ENCODE measurements at regions not wholly inside any gene's neighbourhood (a gene's known extent, or its start where the extent isn't known, plus 50 kb on each side); places are given as distances from the start of the nearest gene placed in this dataset.

DNA sequence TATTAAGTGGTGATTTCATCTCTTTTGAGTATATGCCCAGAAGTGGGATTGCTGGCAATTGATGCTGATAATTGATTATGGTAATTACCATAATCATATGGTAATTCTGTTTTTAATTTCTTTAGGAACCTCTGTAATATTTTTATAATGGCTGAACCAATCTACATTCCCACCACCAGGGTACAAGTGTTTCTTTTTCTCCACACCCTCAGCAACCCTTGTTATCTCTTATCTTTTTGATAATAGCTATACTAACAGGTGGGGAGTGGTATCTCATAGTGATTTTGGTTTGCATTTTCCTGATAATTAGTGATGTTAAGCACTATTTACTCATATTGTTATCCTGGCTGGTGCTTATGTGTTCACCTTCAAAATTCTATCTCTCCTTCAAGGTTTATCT lies 212.6 kb downstream of the FMR1NB start:
- DNase-seq = no peak
- ChIA-PET CTCF (no interaction called here), POLR2A (no interaction called here)
- Mint-ChIP-seq H3K9me3 (no peaks in the 10 kb centered on the region), H3K4me1 (no peaks in the 10 kb centered on the region), H3K27ac (no peak overlapping the region), H3K27me3 (no peaks in the 10 kb centered on the region), H3K36me3 (ENCODE audit: low read depth) (no peaks in the 10 kb centered on the region), H3K4me3 (no peak overlapping the region)

DNA sequence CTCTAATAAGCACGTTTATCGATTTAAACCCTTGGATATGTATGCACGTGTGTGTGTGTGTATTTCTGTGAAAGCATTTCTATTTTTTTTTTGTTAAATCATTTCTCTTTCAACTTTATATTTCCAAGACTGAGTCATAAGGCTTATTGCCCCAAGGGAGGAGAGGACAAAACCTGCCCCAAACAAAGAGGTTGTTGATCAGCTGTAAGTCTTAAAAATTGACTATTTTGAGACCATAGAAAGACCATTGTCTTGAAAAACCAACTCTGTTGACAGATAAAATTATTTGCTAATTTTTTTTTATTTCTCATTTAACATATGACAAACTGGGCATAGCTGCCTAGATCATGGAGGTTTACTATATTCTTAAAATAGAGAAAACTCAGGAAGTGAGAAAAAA lies 222.4 kb downstream of the FMR1NB start:
- CTCF ChIA-PET = no interaction called here
- DNase-seq = no peak
- Mint-ChIP-seq H3K27ac (no peak overlapping the region), H3K36me3 (ENCODE audit: low read depth) (no peaks in the 10 kb centered on the region), H3K9me3 (no peaks in the 10 kb centered on the region), H3K4me3 (no peak overlapping the region), H3K27me3 (no peaks in the 10 kb centered on the region), H3K4me1 (no peaks in the 10 kb centered on the region)
- POLR2A ChIA-PET = no interaction called here

DNA sequence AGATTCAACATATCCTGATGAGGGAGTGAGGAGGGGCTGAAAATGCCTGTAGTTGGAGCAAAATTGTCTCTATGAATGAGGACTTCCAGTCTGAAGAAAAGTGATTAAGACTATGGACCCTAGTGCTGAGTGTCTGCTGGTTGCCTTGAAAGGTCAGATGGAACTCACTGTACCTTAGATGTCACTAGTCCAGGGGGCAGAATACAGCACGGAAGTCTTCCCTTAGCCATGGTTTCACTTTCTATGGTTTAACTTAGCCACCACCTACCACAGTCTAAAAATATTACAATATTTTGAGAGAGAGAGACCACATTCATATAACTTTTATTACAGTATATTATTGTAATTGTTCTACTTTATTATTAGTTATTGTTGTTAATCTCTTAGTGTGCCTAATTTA lies 223.1 kb downstream of the FMR1NB start:
- ChIA-PET CTCF (no interaction called here), POLR2A (no interaction called here)
- no peaks in the 10 kb centered on the region for H3K36me3 Mint-ChIP-seq (ENCODE audit: low read depth)
- H3K27ac Mint-ChIP-seq = no peak overlapping the region
- H3K4me1 Mint-ChIP-seq = no peaks in the 10 kb centered on the region
- H3K4me3 Mint-ChIP-seq = no peak overlapping the region
- DNase-seq = no peak
- H3K27me3 Mint-ChIP-seq = no peaks in the 10 kb centered on the region
- no peaks in the 10 kb centered on the region for H3K9me3 Mint-ChIP-seq

DNA sequence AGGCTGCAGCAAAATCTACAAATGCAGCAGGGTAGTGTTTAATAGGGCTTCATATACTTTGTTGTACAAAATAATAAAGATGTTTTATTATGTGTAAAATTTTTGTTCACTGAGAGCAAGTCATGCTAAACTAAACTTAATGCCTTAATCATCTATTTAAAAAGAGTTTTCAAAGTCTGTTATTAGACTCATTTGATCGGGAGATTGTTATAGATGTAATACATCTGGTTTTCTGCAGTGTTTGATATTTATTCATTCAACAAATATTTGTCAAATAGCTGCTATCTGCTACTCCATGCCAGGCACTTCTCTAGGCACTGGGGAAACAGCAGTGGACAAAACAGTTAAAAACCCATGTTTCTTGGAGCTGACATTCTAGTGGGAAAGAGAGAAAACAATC lies 233.6 kb downstream of the FMR1NB start:
- no peak for DNase-seq
- no peaks in the 10 kb centered on the region for H3K36me3 Mint-ChIP-seq (ENCODE audit: low read depth)
- no peaks in the 10 kb centered on the region for H3K4me1 Mint-ChIP-seq
- H3K9me3 Mint-ChIP-seq = no peaks in the 10 kb centered on the region
- no peak overlapping the region for H3K27ac Mint-ChIP-seq
- H3K27me3 Mint-ChIP-seq = no peaks in the 10 kb centered on the region
- POLR2A ChIA-PET = no interaction called here
- H3K4me3 Mint-ChIP-seq = no peak overlapping the region
- CTCF ChIA-PET = no interaction called here

DNA sequence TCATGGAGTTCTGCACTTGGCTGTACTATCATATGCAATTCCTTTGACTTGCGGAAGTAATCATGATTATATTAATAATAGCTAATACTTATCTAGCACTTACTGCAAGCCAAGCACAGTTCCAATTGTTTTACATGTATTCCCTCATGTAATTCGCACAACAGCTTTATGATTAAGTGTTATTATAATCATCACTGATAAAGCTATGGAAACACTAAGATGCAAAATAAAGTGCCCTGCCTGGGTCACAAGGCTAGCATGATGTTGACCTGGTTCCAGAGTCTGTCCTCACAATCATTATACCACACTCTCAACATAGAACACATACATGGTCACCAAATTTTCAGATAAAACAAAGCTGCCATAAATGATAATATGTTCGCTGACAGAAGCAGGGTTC lies 234.6 kb downstream of the FMR1NB start:
- no peaks in the 10 kb centered on the region for H3K36me3 Mint-ChIP-seq (ENCODE audit: low read depth)
- no peaks in the 10 kb centered on the region for H3K27me3 Mint-ChIP-seq
- ChIA-PET CTCF (no interaction called here), POLR2A (no interaction called here)
- H3K4me3 Mint-ChIP-seq = no peak overlapping the region
- no peak overlapping the region for H3K27ac Mint-ChIP-seq
- no peaks in the 10 kb centered on the region for H3K9me3 Mint-ChIP-seq
- H3K4me1 Mint-ChIP-seq = no peaks in the 10 kb centered on the region
- no peak for DNase-seq

DNA sequence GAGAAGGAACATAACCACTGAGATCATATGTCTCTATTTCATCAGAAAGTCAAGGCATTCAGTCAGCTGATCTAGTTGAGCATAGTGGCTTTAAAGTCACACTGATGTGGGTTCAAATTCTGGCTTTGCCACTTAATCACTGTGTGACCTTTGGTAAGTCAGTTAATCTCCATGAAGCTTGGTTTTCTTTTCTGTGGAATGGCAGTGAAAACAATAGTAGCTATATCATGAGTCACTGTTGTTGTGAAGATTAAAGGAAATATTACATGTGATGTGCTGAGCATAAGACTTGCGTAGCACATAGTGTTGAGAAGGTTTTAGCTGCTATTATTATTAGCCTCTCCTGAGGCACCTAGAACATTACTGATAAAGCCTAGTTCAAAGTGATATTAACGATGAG lies 242.2 kb downstream of the FMR1NB start:
- no peaks in the 10 kb centered on the region for H3K36me3 Mint-ChIP-seq (ENCODE audit: low read depth)
- ChIA-PET CTCF (no interaction called here), POLR2A (no interaction called here)
- no peak overlapping the region for H3K4me3 Mint-ChIP-seq
- H3K27me3 Mint-ChIP-seq = no peaks in the 10 kb centered on the region
- no peaks in the 10 kb centered on the region for H3K9me3 Mint-ChIP-seq
- H3K4me1 Mint-ChIP-seq = no peaks in the 10 kb centered on the region
- H3K27ac Mint-ChIP-seq = no peak overlapping the region
- DNase-seq = no peak

DNA sequence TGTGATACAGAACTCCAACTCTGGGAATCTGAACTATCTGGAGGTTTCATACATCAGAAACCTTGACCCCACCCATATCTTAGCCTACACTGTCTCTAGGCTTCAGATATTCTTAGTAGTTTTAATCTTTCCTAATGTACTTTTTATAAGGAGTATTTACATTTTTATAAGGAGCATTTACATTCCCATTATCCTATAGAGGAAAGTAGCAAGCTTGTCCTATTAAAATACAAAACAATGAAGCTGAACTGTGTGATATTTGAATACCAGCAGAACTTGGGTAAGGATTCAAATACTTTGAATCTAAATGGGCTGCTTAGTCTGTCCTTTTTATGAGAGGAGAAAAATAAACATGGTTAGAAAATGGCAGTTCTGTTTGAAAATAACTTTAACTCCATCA lies 247.4 kb downstream of the FMR1NB start:
- Mint-ChIP-seq H3K27me3 (no peaks in the 10 kb centered on the region), H3K36me3 (ENCODE audit: low read depth) (no peaks in the 10 kb centered on the region), H3K4me3 (no peak overlapping the region), H3K27ac (no peak overlapping the region), H3K4me1 (no peaks in the 10 kb centered on the region), H3K9me3 (no peaks in the 10 kb centered on the region)
- ChIA-PET POLR2A (no interaction called here), CTCF (no interaction called here)
- DNase-seq = no peak

DNA sequence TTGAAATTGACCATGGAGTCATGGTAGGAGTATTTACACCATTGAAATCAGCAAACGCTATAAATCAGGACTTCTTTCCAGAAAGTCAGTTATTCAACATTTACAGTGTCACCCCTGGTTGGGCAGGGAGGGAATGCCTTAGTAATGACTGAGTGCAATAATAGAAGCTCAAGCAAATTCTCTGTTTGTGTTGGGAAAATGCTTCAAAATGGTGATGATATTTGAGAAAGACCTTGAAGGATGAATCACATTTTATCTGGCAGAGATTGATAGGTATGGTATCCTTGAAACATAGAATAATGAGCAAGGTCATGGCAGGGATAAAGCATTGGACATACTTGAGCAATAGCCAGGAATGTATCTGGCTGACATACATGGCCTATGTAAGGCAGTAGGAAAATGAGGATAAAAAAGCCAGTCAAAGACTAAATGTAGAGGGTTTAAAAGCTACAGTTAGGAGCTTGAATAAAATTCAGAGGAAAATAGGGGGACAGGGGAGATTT lies 248.7 kb downstream of the FMR1NB start:
- no peak overlapping the region for H3K4me3 Mint-ChIP-seq
- CTCF ChIA-PET = no interaction called here
- POLR2A ChIA-PET = no interaction called here
- DNase-seq = no peak
- H3K9me3 Mint-ChIP-seq = no peaks in the 10 kb centered on the region
- no peaks in the 10 kb centered on the region for H3K4me1 Mint-ChIP-seq
- H3K27ac Mint-ChIP-seq = no peak overlapping the region
- H3K36me3 Mint-ChIP-seq (ENCODE audit: low read depth) = no peaks in the 10 kb centered on the region
- H3K27me3 Mint-ChIP-seq = no peaks in the 10 kb centered on the region

DNA sequence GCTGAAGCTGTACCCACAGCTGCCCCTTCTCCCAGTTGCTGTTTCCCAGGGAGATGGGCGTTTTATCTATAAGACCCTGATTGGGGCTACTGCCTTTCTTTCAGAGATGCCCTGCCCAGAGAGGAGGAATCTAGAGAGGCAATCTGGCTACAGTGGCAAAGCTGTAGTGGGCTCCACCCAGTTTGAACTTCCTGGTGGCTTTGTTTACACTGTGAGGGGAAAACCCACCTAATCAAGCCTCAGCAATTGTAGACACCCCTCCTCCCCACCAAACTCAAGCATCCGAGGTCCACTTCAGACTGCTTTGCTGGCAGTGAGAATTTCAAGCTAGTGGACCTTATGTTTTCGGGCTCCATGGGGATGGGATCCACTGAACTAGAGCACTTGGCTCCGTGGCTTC lies 240.4 kb upstream of the AFF2 start:
- Mint-ChIP-seq H3K9me3 (peaks cover 3% of the 10 kb centered on the region), H3K27ac (no peak overlapping the region), H3K27me3 (no peaks in the 10 kb centered on the region), H3K4me1 (no peaks in the 10 kb centered on the region), H3K36me3 (ENCODE audit: low read depth) (no peaks in the 10 kb centered on the region), H3K4me3 (no peak overlapping the region)
- ChIA-PET POLR2A (no interaction called here), CTCF (no interaction called here)
- no peak for DNase-seq

DNA sequence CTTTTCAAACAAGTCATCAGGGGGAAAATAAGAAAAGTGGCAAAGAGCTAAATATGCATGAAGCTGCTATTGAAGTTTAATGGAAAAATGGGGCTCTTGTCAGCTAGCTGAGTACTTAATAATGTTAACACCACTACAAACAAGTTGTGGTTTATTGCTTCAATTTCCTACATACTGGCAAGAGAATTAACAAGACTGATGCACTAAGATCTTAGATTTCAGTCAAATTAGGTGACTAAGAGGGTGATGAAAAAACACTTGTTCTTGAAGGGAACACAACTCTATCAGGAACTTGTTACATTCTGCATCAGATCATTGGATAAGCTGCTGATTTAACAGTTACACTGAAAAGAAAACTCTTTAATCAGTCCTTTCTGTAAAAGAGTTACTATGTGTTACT lies 234.6 kb upstream of the AFF2 start:
- POLR2A ChIA-PET = no interaction called here
- DNase-seq = no peak
- Mint-ChIP-seq H3K36me3 (ENCODE audit: low read depth) (no peaks in the 10 kb centered on the region), H3K4me1 (peaks cover 3% of the 10 kb centered on the region), H3K27me3 (no peaks in the 10 kb centered on the region), H3K4me3 (no peak overlapping the region), H3K27ac (no peak overlapping the region), H3K9me3 (peaks cover 3% of the 10 kb centered on the region)
- CTCF ChIA-PET = no interaction called here

DNA sequence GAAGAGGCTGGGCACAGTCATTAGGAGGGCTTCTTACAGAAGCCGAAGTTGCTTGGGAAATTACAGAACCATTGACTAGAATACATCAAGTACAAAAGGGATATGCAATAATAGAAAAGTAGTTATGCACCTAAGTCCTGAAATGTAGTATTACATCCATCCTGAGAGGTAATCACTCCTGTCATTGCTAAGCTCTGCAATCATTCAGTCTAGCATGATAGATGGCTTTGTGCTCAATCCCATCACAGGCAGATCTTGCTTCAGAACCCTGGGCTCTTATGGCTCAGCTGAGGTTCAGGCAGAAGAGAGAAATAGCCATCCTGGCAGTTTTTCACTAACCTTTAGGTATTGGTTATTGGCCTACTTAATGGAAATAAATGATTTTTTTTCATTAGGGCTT lies 231.7 kb upstream of the AFF2 start:
- POLR2A ChIA-PET = interaction anchor here (0.7 kb wide), 1 partner anchor 42 kb away, joined by 3 read pairs; no protein-coding TSS in a partner anchor
- Mint-ChIP-seq H3K27ac (no peak overlapping the region), H3K4me3 (no peak overlapping the region), H3K9me3 (peaks cover 3% of the 10 kb centered on the region), H3K27me3 (no peaks in the 10 kb centered on the region), H3K4me1 (peaks cover 5% of the 10 kb centered on the region), H3K36me3 (ENCODE audit: low read depth) (no peaks in the 10 kb centered on the region)
- CTCF ChIA-PET = no interaction called here
- DNase-seq = no peak

DNA sequence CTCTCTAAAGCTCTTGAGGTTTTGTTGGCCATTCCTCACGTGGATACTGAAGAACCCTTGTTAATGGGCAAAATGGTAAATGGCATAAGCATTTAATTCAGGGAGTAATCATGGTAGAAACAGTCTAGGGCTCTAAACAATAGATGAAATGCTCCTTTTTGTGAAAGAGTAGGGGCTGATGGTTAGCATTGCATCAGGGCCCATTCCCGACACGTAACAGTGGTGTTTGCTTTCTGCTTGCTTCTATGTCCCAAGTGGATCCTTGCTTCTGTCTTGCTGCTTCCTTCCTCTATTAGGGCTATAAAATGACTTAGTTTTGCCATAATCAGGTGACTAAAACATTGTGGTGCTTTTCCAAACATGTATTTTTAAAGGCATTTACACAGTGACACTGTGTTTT lies 230.9 kb upstream of the AFF2 start:
- H3K4me1 Mint-ChIP-seq = peaks cover 5% of the 10 kb centered on the region
- no peak for DNase-seq
- ChIA-PET CTCF (no interaction called here), POLR2A (interaction anchor here (0.7 kb wide), 1 partner anchor 41 kb away, joined by 3 read pairs; no protein-coding TSS in a partner anchor)
- peaks cover 2% of the 10 kb centered on the region for H3K9me3 Mint-ChIP-seq
- no peaks in the 10 kb centered on the region for H3K36me3 Mint-ChIP-seq (ENCODE audit: low read depth)
- H3K27me3 Mint-ChIP-seq = no peaks in the 10 kb centered on the region
- H3K4me3 Mint-ChIP-seq = no peak overlapping the region
- no peak overlapping the region for H3K27ac Mint-ChIP-seq

DNA sequence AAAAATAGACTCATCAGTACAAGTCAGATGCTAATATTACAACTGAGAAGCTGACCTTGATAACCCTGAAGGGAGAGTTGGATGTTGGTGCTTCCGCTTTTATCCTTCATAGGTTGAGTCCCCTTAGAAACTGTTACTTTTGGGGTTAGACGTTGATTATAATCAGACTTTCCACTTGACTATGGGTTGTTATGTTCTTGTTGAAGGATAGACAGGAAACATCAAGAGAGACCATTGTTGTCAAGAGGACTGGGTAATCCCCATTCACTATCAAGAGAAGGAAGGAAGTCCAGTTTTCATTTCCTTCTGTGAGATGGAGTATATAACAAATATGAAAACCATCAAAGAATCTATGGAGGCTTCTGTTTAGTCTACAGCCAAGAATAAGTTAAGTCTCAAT lies 229.9 kb upstream of the AFF2 start:
- H3K27ac Mint-ChIP-seq = no peak overlapping the region
- peaks cover 4% of the 10 kb centered on the region for H3K36me3 Mint-ChIP-seq (ENCODE audit: low read depth)
- no peaks in the 10 kb centered on the region for H3K27me3 Mint-ChIP-seq
- no peaks in the 10 kb centered on the region for H3K9me3 Mint-ChIP-seq
- peaks cover 5% of the 10 kb centered on the region for H3K4me1 Mint-ChIP-seq
- ChIA-PET POLR2A (no interaction called here), CTCF (no interaction called here)
- H3K4me3 Mint-ChIP-seq = no peak overlapping the region
- DNase-seq = no peak

DNA sequence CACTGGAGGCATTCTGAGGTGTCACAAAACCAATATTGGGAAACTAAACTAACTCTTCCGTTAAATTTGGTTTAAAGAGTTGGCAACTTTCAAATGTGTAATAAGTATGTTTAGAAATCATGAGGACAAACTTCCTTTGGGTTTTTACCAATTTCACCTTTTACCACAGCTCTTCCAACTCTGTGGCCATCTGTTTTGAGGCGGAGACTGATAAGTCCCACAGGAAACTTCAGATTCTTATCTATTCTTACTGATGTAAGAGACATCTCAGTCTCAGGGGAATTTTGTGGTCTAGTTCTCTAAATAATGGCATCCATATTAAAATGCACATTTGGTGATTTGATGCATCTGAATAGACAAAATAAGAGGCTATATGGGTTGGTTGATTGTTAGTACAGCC lies 229.2 kb upstream of the AFF2 start:
- Mint-ChIP-seq H3K4me3 (no peak overlapping the region), H3K36me3 (ENCODE audit: low read depth) (peaks cover 4% of the 10 kb centered on the region), H3K4me1 (peaks cover 5% of the 10 kb centered on the region), H3K27ac (no peak overlapping the region), H3K27me3 (no peaks in the 10 kb centered on the region), H3K9me3 (no peaks in the 10 kb centered on the region)
- CTCF ChIA-PET = no interaction called here
- no peak for DNase-seq
- POLR2A ChIA-PET = no interaction called here

DNA sequence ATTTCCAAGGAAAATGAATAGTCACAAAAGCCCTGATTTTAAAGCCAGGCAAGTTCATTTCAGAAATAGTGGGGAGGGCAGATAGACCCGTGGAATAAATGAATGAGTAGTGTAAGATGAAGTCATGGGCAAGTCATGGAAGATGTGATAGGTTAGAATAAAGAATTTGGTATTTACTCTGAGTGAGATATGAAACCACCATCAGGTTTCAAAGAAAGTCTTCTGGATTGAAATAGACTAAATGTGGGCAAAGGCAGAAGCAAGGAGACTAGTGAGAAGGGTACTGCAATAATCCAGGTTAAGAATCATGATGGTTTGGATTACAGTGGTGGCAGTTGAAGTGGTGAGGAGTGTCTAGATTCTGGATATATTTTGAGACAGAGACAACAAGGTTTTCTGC lies 218.5 kb upstream of the AFF2 start:
- DNase-seq = no peak
- no peaks in the 10 kb centered on the region for H3K36me3 Mint-ChIP-seq (ENCODE audit: low read depth)
- no peak overlapping the region for H3K4me3 Mint-ChIP-seq
- H3K27ac Mint-ChIP-seq = no peak overlapping the region
- H3K27me3 Mint-ChIP-seq = no peaks in the 10 kb centered on the region
- ChIA-PET CTCF (no interaction called here), POLR2A (no interaction called here)
- H3K4me1 Mint-ChIP-seq = peaks cover 18% of the 10 kb centered on the region
- peaks cover 5% of the 10 kb centered on the region for H3K9me3 Mint-ChIP-seq

All from activated CD4-positive, alpha-beta memory T cell treated with anti-CD3 and anti-CD28 coated beads, Interleukin-2, amount 10 ng/mL, durations not matched to agents 7 days and 5 days (primary cell).